Activated T-cell treated with anti-CD3 and anti-CD28 coated beads, Interleukin-2, amount 50 U/mL, for 4 hours (primary cell): ENCODE measurements at regions not wholly inside any gene's neighbourhood (a gene's known extent, or its start where the extent isn't known, plus 50 kb on each side); places are given as distances from the start of the nearest gene placed in this dataset.

ENCODE experiments used
- ATAC-seq, 2 donors: fragments of 200-7000 bp; cut with Tn5 transposase; one replicate each; pipeline ENCODE4 v1.10.0; 2021
- DNase-seq: peaks from one replicate; pipeline ENCODE4 v3.0.0-alpha.2; 2020
- H3K27me3 Mint-ChIP-seq: one replicate; pipeline ENCODE4 v1.8.0; 2021; ENCODE audit warnings: low read depth, mixed read lengths
- H3K36me3 Mint-ChIP-seq: one replicate; pipeline ENCODE4 v1.8.0; 2022; ENCODE audit warnings: mixed read lengths; ENCODE audit not compliant: insufficient read depth
- H3K4me1 Mint-ChIP-seq: one replicate; pipeline ENCODE4 v1.8.0; 2021; ENCODE audit warnings: low read depth, mixed read lengths
- H3K4me3 Mint-ChIP-seq: one replicate; pipeline ENCODE4 v1.8.0; 2021; ENCODE audit warnings: mild to moderate bottlenecking, moderate library complexity, mixed read lengths
- H3K9me3 Mint-ChIP-seq: one replicate; pipeline ENCODE4 v1.8.0; 2021; ENCODE audit warnings: mixed read lengths

DNA sequence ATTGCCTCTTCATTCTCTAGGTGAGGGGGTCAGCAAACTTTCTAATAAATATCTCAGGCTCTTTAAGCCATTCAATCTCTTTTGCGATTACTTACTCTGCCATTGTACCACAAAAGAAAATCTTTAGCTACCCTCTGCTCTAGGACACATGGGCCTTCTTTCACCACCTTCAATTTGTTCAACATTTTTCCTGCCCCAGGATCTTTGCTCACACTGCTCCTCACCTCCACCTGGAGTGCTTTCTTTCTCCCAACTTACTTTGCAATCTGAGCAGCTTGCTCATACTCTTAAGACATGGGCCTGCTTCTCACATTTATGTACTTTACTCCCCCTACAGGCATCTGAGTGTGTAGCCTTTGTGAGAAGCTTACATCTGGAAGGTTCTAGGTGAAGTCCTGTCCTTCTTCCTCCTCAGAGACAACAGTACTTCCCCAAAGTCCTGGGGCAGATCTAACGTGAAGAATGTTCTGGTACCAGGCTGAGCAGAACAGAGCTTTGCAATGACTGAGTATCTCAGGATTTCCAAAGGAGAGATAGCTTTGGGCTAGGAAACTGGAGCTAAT, 55.0 kb upstream of the PRDM5 start:
- Mint-ChIP-seq H3K27me3 (peaks cover 2% of the 10 kb centered on the region), H3K9me3 (no peaks in the 10 kb centered on the region), H3K4me3 (no peak overlapping the region), H3K36me3 (no peaks in the 10 kb centered on the region), H3K4me1 (no peaks in the 10 kb centered on the region)
- ATAC-seq: peak in 1 of 2 donors; percentile 54
- DNase-seq: no peak

DNA sequence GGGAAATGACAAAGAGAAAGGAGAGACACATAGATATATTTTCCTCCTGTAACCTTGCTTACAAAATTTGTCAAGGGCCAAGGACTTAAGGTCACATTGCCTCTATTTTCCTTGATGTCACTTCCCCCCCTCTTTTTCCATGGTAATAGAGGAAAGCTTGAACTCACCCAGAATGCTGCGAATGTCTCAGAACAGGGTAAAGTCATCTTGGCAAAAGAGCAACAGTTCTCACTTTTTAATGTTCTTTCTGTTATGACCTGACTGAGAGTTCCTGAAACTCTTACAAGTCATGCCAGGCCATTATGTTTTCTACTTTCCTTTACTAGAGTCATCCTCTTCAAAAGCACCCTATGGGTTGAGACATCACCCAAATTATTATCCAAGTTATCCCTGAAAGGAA, 50.7 kb upstream of the PRDM5 start:
- H3K27me3 Mint-ChIP-seq: peaks cover 8% of the 10 kb centered on the region
- ATAC-seq: no peak
- no peaks in the 10 kb centered on the region for H3K36me3 Mint-ChIP-seq
- peaks cover 3% of the 10 kb centered on the region for H3K9me3 Mint-ChIP-seq
- no peaks in the 10 kb centered on the region for H3K4me1 Mint-ChIP-seq
- H3K4me3 Mint-ChIP-seq: no peak overlapping the region
- DNase-seq: no peak
